HG02623 (cell line): ENCODE measurements at regions not wholly inside any gene's neighbourhood (a gene's known extent, or its start where the extent isn't known, plus 50 kb on each side); places are given as distances from the start of the nearest gene placed in this dataset.

ENCODE experiments used
- ATAC-seq: cut with Tn5 transposase; IDR thresholded peaks from one replicate; pipeline ENCODE4 v1.9.1; 2021; ENCODE audit warnings: moderate library complexity; ENCODE audit not compliant: unreplicated experiment

DNA sequence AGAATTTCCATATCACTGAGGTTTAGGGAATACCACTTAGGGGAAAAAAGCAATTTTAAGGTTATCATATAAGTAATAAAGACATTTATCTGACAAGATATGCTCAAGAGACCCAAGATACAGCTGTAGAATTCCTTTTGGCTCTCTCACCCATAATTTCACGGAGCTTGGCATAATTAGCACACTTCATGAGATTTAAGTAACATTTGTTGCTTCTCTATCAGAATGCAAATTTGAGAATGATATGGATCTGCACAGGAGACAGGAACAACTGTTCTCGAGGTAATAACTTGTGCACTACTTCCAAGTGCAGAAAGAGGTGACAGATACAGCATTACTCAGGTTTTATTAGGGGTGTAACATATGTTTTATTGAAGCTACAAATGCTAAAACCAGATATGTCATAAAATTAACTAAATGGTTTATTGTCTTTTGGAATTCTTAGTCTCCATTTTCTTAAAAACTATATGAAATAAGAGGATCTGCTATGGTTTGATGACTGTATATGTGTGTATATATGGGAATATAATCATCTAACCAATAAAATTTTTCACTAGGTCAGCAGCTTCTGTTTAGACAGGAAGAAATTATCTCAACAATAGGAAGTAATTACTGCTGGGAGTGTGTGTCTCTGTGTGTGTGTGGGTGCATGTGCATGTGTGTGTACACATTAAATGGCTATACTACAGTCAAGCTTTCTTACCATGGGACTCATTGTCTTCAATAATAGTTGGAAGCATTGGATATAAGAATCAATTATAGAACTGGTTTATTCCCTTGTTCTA is 401.3 kb downstream of the PCDH17 start:
- ATAC-seq: no peak

GRCh38 chr13:58043971-58044370 is 412.4 kb downstream of the PCDH17 start:
- no peak for ATAC-seq

DNA sequence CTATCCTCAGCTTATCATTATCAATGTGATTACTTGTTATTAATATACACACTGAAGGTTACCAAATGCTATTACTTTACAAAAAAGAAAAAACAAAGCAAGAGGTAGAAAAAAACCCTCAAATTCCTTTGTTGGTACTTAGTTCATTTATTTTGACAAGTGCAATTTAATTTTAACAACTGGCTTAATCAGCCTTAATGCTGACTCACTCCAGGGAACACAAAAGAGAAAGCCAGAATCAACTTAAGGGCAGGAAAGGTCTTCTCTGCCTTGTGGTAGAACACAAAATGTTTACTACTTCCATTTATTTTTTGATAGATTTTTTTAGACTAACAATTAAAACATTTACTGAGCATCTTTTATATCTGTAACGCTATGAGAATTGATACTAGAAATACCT is 417.1 kb downstream of the PCDH17 start:
- no peak for ATAC-seq

- ATAC-seq: no peak
Measured at GRCh38 chr13:58051396-58051795, 419.9 kb downstream of the PCDH17 start.

GRCh38 chr13:58051807-58052375 is 420.3 kb downstream of the PCDH17 start:
- no peak for ATAC-seq

DNA sequence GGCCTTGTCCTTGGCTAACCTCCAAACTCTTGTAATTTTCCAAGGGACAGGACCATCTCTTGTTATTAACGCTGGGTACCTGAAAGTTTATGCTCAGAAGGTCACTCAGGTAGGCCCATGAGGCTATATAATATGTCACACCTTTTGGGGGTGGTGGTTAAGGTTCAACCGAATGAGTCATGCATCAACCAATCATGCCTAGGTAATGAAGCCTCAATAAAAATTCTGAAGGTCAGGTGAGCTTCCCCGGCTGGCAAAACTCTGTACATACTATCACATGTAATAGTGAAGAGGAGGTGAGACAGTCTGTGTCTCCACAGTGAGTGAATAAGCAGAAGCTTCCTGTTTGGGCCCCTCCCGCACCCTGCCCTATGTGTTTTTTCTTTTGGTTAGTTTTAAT is 424.9 kb downstream of the PCDH17 start:
- ATAC-seq: no peak

GRCh38 chr13:58059624-58060023 is 428.1 kb downstream of the PCDH17 start:
- no peak for ATAC-seq

DNA sequence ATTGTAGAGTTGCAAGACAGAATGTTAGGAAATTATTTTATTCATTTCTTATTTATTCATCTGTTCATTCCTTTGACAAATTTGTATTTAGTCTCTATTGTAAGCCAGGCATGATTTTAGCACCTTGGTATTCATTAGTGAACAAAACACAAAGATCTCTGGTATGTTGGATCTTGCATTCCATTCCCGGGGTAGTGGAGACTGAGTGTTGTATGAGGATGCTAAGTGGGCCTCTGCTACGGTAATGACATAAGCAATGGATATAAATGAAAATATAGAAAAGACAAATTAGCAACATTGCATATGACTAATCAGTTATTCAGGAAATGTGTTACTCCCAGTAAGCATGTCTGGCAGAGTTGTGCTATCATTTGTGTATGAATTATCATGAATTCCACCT is 449.3 kb downstream of the PCDH17 start:
- no peak for ATAC-seq

- no peak for ATAC-seq
Measured at GRCh38 chr13:58081301-58081820, 449.8 kb downstream of the PCDH17 start.

GRCh38 chr13:58083064-58083463 is 451.5 kb downstream of the PCDH17 start:
- ATAC-seq: no peak

DNA sequence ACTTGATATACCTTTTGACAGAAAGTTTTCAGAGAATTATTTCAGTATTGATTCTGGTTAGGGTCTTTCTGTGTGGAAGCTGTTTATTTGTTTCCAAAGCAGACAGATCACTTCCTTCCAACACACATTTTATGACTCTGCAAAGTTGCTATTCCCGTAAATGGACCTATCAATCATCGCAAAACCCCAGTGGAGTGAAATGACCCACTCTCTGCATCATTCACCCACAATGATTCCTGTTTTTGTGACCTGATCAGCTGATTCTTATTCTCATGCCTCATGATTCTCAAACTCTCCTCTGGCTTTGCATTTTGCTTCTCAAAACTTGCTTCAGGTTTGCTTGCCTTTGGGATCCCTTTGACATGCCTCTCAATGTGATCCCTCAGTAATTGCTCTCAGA is 453.7 kb downstream of the PCDH17 start:
- ATAC-seq: no peak

- ATAC-seq: no peak
Measured at GRCh38 chr13:58085819-58086218, 454.3 kb downstream of the PCDH17 start.

- no peak for ATAC-seq
Measured at GRCh38 chr13:58087566-58087965, 456.0 kb downstream of the PCDH17 start.

DNA sequence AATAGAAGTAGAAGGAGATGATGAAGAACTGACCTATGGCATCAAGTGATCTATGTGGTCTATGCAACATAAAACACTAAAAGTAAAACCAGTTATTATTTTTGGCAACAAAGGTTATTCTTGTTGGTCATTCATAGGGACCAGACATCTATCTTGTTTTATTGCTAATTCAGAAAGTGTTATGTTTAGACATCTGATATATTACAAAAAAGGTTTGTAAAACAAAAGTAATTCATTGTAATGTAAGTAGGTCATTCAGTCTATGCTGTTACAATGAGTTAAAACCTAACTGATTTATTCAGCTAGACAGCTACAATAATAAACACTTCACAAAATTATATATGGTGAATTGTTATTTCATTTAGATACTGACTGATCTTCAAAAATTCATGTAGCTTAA is 461.9 kb downstream of the PCDH17 start:
- ATAC-seq: no peak

- ATAC-seq: no peak
Measured at GRCh38 chr13:58097831-58098230, 466.3 kb downstream of the PCDH17 start.

GRCh38 chr13:58119351-58119750 is 487.8 kb downstream of the PCDH17 start:
- ATAC-seq: no peak

DNA sequence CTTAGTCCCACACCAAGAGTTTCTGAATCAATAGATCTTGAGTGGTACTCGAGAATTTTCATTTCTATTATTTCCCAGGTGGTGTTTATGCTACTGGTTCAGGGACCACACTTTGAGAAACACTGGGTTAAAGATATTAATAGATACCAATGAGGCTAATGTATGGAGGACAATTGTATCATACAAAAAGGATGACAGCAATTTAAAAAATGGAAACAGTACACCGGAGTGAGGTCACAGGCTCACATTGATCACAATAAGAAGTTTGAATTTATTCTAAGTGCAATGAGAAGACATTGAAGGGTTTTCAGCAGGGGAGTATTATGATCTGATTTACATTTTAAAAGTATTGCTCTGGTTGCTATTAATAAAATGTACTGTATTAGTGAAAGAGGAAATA is 488.3 kb downstream of the PCDH17 start:
- ATAC-seq: no peak

DNA sequence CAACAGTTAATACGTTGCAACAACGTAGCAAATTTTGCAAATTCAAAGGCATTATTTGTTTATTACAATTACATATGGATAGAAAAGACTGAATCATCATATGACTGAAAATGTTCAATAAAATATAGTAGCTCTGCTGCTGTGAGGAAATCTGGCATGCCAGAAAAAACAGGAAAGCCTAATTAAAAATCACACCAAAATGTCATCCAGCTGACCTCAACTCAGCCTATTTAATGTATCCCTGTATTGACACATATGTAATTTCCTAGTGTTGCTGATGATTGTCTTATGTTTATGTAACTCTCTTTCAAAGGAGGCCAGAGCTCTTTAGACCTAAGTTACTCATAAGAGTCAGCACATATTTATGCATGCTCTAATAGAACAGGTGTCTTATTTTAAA is 495.0 kb downstream of the PCDH17 start:
- ATAC-seq: no peak

GRCh38 chr13:58134012-58134411 is 502.5 kb downstream of the PCDH17 start:
- no peak for ATAC-seq

GRCh38 chr13:58134525-58134924 is 503.0 kb downstream of the PCDH17 start:
- ATAC-seq: no peak

DNA sequence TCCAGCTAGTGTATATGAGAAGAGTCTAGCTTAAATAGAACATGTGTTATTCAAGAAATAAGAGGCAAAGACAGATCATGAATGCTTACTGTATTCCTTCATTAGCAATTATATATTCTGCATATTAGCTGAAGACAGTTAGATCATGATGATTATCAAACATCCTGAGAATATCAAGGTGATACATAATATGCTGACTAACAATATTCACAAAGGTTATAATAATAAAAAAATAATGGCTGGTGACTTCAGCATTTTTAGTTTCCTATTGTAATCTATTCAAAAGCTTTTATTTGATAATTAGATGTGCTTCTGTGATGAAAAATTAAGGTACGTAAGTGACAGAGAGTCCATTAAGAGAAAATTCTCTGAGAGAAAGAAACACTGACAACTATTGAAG is 511.4 kb downstream of the PCDH17 start:
- ATAC-seq: no peak

DNA sequence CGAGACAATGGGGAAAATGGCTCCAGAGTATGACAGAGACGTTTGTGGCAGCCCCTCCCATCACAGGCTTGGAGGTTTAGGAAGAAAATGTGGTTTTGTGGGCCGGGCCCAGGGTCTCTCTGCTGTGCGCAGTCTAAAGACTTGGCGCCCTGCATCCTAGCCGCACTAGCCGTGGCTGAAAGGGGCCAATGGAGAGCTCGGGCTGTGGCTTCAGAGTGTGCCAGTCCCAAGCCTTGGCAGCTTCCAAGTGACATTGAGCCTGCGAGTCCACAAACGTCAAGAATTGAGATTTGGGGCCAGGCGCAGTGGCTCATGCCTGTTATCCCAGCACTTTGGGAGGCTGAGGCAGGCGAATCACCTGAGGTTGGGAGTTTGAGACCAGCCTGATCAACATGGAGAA is 513.1 kb downstream of the PCDH17 start:
- ATAC-seq: no peak

DNA sequence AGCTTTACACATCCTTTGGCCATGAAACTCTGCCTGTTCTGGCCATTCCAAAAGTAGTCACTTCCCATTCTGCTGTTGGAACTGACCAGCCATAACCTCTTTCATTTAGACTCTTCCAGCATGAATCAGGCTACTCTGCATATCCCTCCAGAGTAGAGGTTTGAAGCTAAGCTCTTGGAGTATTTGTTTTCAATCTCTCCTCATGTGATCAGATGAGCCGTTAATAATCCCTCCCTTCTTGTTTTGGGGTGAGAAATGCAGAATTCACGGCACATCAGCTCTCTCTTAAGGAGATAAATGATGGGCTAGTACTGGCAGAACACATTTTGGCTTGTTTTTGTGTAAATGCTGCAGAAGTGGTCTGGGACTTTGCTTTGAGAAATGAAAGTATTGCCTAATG is 519.9 kb downstream of the PCDH17 start:
- no peak for ATAC-seq
